HG02885 (cell line): ENCODE measurements at regions not wholly inside any gene's neighbourhood (a gene's known extent, or its start where the extent isn't known, plus 50 kb on each side); places are given as distances from the start of the nearest gene placed in this dataset.
"Not testable (repeated sequence)": the region's sequence is repeated elsewhere in the genome, so short reads cannot be mapped to it uniquely, and the experiment has no call there.

Experiments
- ATAC-seq: cut with Tn5 transposase; IDR thresholded peaks from one replicate; pipeline ENCODE4 v1.9.1; 2021; ENCODE audit warnings: mild to moderate bottlenecking; ENCODE audit not compliant: unreplicated experiment, poor library complexity

- ATAC-seq = no peak
These were observed 822.1 kb upstream of the ADGRL3 start for GRCh38 chr4:60378010-60378409.

DNA sequence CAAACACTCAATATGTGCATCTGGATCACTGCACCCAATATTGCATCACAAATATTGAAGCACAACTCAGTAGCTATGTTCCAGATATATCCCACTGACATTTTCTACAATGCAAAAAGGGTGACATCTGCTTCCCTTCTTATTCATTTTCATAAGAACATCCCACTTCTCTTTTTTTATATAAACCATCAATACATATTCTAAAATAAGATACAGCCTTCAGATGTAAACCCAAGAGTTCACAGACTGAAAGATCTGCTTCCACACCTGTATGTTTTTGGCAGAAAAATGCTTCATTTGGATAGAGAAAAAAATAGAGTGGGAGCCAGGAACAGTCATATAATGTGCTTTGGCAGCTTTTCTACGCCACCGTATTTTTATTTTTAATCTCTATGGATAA, 815.6 kb upstream of the ADGRL3 start:
- ATAC-seq = no peak

GRCh38 chr4:60389633-60390032, 810.5 kb upstream of the ADGRL3 start:
- ATAC-seq = no peak

- ATAC-seq = no peak
These were observed 803.6 kb upstream of the ADGRL3 start for GRCh38 chr4:60396341-60397049.

- ATAC-seq = no peak
These were observed 799.5 kb upstream of the ADGRL3 start for GRCh38 chr4:60400593-60400992.

- ATAC-seq = no peak
These were observed 796.1 kb upstream of the ADGRL3 start for GRCh38 chr4:60404027-60404426.

DNA sequence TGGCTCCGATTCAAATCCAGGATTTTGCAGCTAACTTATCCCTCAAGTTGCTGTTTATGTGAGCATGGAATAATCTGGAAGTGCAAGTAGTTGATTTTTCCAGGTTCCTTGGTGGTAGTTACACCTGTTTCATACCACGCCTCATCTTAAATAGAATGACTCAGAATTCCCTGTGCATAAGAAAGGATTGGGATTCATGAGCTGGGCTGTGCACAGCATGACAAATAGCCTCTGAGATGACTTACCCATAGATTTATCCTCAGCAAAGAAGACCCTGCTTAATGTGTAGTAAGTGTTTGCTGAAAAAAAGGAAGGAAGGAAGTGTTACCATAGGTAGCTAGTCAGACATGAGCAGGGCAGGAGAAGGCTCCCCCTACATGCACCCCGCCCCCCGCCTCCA, 777.7 kb upstream of the ADGRL3 start:
- ATAC-seq = no peak

- not testable (repeated sequence) for ATAC-seq
These were observed 776.4 kb upstream of the ADGRL3 start for GRCh38 chr4:60423573-60424184.

DNA sequence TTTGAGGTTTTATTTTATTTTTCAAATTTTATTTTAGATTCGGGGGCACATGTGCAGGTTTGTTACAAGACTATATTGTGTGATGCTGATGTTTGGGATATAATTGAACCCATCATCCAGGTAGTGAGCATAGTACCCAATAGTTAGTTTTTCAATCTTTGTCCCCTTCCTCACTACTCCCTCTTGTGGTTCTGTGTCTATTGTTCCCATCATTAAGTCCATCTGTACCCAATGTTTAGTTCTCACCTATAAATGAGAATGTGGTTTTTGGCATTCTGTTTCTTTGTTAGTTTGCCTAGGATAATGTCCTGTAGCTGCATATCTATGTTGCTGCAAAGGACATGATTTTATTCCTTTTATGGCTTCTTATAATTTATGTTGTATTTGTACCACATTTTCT, 767.2 kb upstream of the ADGRL3 start:
- no peak for ATAC-seq

DNA sequence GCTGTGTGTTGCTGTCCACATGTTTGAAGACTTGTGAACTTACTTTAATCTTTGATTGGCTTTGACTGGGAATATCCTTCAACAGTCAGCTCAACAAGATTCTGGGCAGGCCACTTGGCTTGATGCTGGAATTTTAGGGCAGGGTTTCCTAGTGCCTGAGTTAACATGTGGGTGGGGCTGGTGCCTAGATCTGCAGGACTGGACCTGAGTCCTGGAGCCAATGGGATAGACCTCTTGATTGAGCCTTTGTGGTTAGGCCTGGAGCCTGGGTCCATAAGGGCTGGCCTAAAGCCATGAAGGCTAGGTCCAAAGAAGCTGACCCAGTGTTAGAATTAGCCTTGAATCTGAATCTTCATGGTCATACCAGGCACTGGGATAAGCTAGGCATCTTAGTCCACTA, 757.1 kb upstream of the ADGRL3 start:
- no peak for ATAC-seq

- no peak for ATAC-seq
These were observed 756.3 kb upstream of the ADGRL3 start for GRCh38 chr4:60443796-60444195.

DNA sequence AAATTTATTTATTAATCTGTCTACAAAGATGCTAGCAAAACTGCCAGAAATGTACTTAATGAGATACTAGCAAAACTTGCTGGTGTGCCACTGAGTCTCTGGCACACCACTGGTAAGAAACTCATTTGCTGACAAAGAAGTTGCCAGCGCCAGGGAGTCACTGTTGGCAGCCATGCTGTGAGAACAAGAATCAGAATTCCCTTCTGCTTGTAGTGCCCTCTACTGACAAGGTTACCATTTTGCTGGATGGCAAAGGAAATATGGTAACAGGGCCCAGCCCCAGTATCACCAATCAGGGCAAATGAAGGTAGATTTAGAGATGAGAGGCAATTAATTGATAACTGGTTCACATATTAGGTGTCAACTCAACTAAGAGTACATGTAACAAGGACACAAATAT, 750.1 kb upstream of the ADGRL3 start:
- ATAC-seq = no peak

GRCh38 chr4:60452266-60452665, 747.9 kb upstream of the ADGRL3 start:
- no peak for ATAC-seq

DNA sequence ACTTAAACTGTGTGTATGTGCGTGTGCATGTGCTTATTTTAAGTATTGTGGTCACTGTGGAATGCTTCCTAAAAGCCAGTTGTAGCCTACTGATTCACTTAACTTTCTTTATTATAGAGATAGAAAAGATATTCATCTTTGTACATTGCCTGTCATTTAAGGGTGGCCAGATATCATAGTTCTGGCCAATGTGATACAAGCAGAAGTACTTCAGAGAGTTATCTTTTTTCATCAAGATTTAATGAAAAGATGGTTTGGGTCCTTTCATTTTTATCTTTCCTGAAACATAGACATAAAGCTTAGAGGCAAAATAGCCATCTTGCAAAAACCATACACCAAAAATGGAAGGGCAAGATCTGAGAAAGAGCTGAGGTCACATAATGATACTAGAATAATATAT, 744.7 kb upstream of the ADGRL3 start:
- ATAC-seq = no peak

GRCh38 chr4:60461551-60461950, 738.6 kb upstream of the ADGRL3 start:
- no peak for ATAC-seq

GRCh38 chr4:60463857-60464502, 736.1 kb upstream of the ADGRL3 start:
- peak; percentile 83 for ATAC-seq

DNA sequence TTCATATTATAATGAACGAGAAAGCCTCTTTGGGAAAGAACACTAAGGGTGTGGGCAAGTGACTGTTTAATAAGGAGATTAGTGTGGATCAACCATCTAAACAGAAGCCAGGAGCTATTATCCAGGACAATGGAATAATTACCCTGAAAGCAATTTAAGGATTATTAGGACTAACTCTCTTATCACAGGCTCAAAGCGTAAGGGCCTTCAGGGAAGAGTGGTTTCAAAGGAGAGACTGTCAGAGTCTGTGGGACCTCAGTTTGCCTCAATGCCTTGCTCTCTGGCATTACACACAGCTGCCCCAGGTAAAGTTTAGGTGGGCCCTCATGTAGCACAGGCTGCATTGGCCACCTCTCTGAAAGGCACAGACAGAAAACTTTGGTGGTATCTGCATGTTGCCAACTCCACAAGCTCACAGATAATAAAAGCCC, 717.2 kb upstream of the ADGRL3 start:
- no peak for ATAC-seq

DNA sequence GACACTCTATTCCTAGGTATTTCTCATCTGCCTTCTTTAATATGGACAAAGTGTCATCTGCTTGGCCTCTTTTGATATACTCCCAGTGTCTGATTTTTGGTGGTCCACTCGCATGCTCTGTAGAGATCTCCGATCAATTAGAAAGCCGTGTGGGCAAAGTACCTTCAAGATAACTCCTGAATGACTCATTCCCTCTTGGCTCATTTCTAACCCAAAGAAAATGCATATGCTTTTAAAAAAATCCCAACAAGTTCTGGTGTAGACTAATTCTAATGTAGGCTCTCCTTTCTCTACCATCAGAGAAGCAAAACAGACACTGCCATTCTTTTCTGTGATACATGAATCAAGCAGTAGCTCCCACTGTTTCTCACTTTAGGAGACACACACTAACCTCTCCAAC, 714.9 kb upstream of the ADGRL3 start:
- no peak for ATAC-seq

DNA sequence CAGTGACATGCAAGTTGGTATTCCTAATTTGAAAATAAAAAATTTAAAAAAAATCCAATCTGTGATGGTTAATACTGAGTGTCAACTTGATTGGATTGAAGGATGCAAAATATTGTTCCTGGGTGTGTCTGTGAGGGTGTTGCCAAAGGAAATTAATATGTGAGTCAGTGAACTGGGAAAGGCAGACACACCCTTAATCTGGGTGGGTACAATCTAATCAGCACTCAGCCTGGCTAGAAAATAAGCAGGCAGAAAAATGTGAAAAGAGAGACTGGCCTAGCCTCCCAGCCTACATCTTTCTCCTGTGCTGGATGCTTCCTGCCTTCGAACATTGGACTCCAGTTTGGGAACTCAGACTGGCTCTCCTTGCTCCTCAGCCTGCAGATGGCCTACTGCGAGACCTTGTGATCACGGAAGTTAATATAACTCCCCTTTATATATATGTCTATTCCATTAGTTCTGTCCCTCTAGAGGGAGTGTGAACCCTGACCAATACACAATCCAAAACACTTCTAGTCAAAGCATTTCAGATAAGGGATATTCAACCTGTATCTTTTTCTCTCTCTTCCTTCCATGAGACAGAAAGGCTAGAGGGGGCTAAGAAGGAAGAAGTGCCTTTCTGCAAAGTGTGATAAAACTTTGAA, 712.9 kb upstream of the ADGRL3 start:
- not testable (repeated sequence) for ATAC-seq

DNA sequence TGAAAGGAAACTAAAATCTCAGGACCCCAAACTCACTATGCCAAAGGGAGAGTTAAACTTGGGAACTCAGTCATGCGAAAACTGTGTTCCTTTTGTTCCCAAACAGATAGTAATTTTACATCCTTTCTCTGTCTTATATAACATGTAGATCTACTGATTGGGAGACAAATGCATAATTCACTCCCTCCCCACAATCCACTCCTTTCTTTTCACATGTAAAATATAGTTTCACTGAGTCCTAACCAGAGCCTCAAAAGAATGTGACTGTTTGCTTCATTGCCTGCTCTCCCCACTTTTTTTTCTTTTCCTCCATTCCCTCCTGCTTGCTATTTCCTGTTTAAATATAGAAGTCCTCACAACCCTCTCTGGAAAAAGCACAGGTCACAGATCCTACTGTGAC, 699.3 kb upstream of the ADGRL3 start:
- ATAC-seq = no peak

DNA sequence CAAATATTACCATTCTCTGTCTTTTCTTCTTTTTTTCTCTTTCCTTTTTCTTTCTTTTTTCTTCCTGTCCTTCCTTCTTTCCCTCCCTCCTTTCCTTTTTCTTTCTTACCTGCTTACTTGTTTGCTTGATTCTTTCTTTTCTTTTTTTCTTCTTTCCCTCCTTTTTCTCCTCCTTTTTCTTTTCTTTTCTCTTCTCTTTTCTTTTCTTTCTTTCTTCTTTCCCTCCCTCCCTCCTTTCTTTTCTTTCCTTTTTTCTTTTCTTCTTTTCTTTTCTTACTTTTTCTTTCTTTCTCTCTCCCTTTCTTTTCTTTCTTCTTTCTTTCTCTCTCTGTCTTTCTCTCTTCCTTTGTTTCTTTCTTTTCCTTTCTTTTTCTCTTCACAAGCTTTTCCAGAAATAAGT, 697.4 kb upstream of the ADGRL3 start:
- ATAC-seq = no peak
